ENCODE measurements at regions not wholly inside any gene's neighbourhood (a gene's known extent, or its start where the extent isn't known, plus 50 kb on each side); places are given as distances from the start of the nearest gene placed in this dataset.

DNA sequence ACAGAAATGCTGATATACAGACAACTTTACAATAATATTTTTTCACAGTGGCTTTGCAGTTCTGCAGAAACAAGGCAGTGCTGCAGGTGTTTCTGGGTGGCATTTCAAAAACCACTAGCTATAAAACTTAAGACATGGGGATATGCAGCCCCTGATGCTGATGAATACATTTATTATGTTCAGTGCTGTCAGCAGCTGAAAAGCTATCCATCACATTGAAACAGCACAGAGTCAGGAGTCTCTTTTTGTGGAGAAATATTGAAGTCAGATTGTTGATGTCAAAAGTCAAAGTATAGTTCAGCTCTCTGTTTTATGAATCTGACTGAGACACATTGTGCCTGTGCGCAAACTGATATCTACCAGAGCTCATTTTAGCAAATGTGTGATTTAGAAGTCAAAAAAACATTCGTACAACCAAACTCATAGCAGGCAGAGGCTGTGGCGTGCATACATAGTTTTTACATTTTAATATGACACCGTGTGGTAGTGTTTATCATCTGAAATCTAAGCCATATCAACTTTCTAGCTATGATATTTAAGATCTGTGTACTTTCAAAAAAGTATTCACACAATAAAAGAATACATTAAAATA, 467.6 kb downstream of the PRKD1 start:
- no peak overlapping the region for H3K4me3 ChIP-seq (ENCODE audit: low read length)
- DNase-seq (ENCODE audit: low read depth): no peak
- TF ChIP-seq, protein P1, sequence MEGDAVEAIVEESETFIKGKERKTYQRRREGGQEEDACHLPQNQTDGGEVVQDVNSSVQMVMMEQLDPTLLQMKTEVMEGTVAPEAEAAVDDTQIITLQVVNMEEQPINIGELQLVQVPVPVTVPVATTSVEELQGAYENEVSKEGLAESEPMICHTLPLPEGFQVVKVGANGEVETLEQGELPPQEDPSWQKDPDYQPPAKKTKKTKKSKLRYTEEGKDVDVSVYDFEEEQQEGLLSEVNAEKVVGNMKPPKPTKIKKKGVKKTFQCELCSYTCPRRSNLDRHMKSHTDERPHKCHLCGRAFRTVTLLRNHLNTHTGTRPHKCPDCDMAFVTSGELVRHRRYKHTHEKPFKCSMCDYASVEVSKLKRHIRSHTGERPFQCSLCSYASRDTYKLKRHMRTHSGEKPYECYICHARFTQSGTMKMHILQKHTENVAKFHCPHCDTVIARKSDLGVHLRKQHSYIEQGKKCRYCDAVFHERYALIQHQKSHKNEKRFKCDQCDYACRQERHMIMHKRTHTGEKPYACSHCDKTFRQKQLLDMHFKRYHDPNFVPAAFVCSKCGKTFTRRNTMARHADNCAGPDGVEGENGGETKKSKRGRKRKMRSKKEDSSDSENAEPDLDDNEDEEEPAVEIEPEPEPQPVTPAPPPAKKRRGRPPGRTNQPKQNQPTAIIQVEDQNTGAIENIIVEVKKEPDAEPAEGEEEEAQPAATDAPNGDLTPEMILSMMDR (conservative IDR thresholded peaks at IDR 0.05; ENCODE audit: low read depth, low read length): no peak

DNA sequence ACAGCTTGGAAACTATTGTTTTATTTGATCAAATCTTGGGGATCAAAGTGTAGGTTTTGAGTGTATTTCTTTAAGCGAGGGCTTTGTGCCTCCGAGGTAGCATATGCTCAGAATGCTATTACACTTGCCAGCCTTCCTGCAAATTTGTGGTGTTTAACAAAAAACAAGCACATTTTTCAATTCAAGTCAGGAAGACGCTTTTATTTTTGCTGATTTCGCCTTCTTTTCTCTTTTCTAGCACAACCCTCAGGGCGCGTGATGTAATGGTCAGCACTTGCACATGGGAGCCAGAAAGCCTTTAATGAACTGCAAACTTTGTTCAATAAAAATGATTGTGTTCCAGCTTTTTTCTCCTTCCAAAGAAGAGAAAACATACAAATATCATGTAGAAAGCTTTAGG, 466.5 kb downstream of the PRKD1 start:
- TF ChIP-seq, protein P1 (conservative IDR thresholded peaks at IDR 0.05; ENCODE audit: low read depth, low read length): no peak
- H3K4me3 ChIP-seq (ENCODE audit: low read length): no peak overlapping the region
- DNase-seq (ENCODE audit: low read depth): no peak

DNA sequence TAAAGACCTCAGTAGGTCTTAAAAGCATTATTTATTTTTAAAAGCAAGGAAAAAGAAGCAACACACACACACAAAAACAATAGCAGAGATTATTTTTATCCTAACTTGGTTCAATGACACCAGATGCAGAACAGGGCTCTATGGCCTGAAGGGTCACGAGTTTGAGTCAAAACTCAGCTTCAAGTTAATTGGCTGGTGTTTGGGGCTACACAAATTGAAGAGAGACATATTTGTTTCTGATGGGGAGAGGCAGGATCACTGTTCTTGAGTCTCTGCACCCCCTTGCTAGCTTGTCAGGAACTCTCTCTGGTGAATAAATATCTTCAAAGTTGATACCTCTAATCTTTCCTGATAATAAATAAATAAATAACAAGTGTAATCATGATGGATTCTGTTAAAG, 466.1 kb downstream of the PRKD1 start:
- no peak for DNase-seq (ENCODE audit: low read depth)
- TF ChIP-seq, protein P1 (conservative IDR thresholded peaks at IDR 0.05; ENCODE audit: low read depth, low read length): no peak
- H3K4me3 ChIP-seq (ENCODE audit: low read length): no peak overlapping the region

DNA sequence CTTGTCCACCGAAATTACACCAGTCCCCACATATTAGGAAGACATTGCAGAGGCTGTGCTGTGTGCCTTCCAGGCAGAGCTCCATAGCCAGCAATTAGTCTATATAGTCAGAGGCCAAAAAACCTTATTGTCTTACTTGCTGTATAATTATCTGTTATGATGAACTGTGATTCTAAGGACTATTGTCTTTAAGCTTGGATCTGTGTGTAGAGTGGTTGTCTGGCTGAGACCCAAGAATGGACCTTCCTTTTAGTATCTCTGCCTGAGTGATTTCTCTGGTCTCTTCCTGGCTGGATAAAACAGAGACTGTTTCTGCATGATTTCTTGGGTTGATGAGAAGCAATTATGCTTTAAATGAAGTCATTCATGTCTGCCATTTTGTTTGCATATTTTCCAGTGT, 465.3 kb downstream of the PRKD1 start:
- no peak overlapping the region for H3K4me3 ChIP-seq (ENCODE audit: low read length)
- no peak for DNase-seq (ENCODE audit: low read depth)
- TF ChIP-seq, protein P1 (conservative IDR thresholded peaks at IDR 0.05; ENCODE audit: low read depth, low read length): no peak

DNA sequence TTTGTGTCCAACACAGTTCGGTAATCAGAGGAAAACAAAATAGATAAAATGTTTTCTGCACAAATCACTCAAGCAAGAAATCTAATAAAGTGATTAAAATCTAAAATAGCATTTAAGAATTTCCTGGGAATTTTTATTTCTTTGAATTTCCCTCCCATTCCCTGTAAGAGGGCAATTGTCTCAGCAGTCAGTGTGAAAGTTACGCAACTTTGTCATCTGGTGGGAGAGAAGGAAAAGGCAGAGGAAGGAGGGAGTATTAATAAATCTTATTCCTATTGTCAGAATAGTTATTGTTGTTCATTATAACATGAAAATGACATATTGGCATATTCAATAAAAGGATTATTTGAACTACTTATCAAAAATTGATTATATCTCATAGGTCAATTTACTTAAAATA, 464.9 kb downstream of the PRKD1 start:
- TF ChIP-seq, protein P1 (conservative IDR thresholded peaks at IDR 0.05; ENCODE audit: low read depth, low read length): no peak
- no peak for DNase-seq (ENCODE audit: low read depth)
- H3K4me3 ChIP-seq (ENCODE audit: low read length): no peak overlapping the region

DNA sequence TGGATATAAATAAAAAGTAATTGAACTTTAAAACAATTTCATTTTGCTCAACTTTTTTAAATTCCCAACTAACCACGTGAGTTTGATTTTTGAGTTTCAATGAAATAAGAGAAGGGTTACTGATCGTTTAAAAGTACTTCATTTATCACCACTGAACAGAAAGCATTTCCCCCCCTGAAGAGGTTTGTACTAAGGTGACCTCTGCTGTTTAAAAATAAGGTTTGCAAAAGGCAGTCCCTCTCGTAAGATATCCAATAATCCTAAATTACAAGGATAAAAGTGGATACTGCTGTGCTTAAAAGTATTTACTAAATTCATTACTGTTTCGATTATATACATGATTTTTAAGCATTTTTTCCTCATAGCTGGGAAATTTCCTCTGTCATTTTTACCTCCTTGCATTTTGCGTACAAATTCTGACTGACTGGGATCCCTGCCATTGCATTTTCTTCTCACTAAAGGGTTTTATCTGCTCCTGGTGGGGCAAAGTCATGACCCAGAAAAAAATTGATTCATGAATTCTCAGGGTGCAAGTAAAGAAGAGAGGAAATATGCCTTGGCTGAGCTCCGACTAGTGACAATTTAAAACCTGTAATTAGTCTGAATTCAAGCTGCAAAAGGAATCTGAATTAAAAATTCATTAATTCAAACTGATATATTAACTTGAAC, 463.8 kb downstream of the PRKD1 start:
- DNase-seq (ENCODE audit: low read depth): no peak
- TF ChIP-seq, protein P1 (conservative IDR thresholded peaks at IDR 0.05; ENCODE audit: low read depth, low read length): no peak
- no peak overlapping the region for H3K4me3 ChIP-seq (ENCODE audit: low read length)

DNA sequence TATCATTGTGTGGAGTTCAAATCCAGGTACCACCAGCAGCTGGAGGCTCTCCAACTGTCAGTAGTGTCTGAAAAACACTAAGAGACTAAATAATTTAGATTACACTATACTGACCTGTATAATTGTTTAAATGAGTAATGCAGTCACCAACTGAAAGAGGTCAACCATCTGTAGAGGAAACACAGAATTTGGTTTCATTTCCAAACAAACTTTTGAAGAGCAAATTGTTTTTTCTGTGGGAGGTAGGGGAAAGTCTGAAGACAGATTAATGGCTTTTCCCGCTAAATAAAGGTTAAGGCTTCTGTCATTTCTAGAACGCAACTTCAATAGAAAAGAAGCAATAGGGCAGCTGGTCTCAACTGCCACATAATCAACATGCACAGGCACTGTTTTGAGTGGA, 462.6 kb downstream of the PRKD1 start:
- TF ChIP-seq, protein P1 (conservative IDR thresholded peaks at IDR 0.05; ENCODE audit: low read depth, low read length): no peak
- no peak for DNase-seq (ENCODE audit: low read depth)
- no peak overlapping the region for H3K4me3 ChIP-seq (ENCODE audit: low read length)

All from retinal pigment epithelial cell (primary cell).